Loucy (cell line): ENCODE measurements at regions not wholly inside any gene's neighbourhood (a gene's known extent, or its start where the extent isn't known, plus 50 kb on each side); places are given as distances from the start of the nearest gene placed in this dataset.

ENCODE experiments used
- EZH2phosphoT487 ChIP-seq: fragments of 200-600 bp; IDR thresholded peaks from 2 replicates; pipeline ENCODE4 v1.6.1; 2018; ENCODE audit warnings: antibody characterized with exemption, mild to moderate bottlenecking, moderate library complexity, borderline replicate concordance
- TF ChIP-seq, protein P1 (sequence below): fragments of 200-600 bp; sonication (generic); conservative IDR thresholded peaks from 2 replicates; pipeline ENCODE4 v1.5.1; 2014; ENCODE audit warnings: mild to moderate bottlenecking, antibody characterized with exemption, low read length

DNA sequence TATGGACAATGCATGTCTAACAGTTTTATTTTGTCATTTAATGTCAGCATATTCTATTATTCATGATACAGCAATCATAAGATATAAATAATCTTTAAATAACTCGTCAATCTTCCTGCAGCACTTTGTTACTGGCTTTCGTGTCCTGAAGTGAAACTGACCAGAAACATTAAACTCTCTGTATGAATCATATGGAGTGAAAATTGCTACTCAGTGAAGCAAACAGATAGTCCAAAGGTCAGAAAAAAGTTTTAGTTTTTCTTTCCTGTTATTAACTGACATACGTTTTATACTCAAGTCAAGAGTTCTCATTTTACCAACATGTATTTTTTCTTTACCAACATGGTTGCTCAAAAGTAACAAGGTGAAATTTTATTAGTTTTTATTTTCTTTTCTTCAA, 106.8 kb upstream of the GALNT5 start:
- TF ChIP-seq, protein P1, sequence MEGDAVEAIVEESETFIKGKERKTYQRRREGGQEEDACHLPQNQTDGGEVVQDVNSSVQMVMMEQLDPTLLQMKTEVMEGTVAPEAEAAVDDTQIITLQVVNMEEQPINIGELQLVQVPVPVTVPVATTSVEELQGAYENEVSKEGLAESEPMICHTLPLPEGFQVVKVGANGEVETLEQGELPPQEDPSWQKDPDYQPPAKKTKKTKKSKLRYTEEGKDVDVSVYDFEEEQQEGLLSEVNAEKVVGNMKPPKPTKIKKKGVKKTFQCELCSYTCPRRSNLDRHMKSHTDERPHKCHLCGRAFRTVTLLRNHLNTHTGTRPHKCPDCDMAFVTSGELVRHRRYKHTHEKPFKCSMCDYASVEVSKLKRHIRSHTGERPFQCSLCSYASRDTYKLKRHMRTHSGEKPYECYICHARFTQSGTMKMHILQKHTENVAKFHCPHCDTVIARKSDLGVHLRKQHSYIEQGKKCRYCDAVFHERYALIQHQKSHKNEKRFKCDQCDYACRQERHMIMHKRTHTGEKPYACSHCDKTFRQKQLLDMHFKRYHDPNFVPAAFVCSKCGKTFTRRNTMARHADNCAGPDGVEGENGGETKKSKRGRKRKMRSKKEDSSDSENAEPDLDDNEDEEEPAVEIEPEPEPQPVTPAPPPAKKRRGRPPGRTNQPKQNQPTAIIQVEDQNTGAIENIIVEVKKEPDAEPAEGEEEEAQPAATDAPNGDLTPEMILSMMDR = no peak
- no peak for TF ChIP-seq EZH2phosphoT487
